Right lobe of liver (tissue), 4 donors: ENCODE measurements at regions not wholly inside any gene's neighbourhood (a gene's known extent, or its start where the extent isn't known, plus 50 kb on each side); places are given as distances from the start of the nearest gene placed in this dataset.

ENCODE experiments used
- POLR2A ChIP-seq: fragments of 450-650 bp; IDR thresholded peaks from one replicate; pipeline ENCODE4 v1.6.1; 2017; ENCODE audit warnings: antibody characterized with exemption, mild to moderate bottlenecking
- TF ChIP-seq, protein P1 (sequence below), 4 donors: fragments of 200-600 bp in 3 of 4; fragments of 450-650 bp in 1 of 4; IDR thresholded peaks; one replicate each; pipeline versions ENCODE4 v1.5.1 to v1.8.0; 2016 to 2022; ENCODE audit warnings: antibody characterized with exemption in 4 of 4, mild to moderate bottlenecking in 2 of 4
- donor health status: DM: no; HTN: no; CAD: no.
- donor health status: DM: no; HTN: no; CAD: no.
- donor health status: DM: no; HTN: yes; CAD: no.

DNA sequence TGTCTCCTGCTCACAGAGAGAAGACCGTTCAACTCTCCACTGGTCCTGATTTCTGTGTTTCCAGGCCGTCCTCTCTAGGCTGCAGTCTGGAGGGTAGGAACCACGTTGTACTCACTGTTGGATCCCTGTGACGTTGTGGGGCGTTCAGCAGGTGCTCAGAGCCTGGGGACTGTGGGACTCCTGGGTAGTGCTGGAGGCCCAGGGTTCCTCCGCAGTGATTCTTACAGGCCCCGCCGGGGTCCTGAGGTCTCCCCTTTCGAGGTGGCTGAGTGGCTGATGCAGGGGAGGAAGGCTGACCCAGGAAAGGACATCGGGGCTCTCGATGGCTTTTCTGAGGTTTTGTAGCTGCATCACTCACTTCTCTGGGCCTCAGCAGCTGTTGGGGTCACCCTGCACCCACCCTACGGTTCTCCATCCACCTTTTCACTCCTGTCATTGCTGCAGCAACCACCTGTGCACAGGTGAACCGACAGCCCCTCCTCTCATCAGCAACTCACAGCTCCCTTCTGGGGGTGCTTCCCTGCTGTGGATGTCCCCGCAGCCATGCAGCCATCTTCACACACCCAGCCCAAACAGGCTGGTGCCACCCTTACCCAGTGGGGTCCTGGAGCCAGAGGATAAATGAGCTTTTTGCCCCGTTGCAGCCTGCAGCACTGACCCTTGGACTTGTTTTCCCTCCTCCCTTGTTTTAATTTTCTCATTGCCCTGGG lies 169.6 kb upstream of the HDAC4 start:
- TF ChIP-seq, protein P1, sequence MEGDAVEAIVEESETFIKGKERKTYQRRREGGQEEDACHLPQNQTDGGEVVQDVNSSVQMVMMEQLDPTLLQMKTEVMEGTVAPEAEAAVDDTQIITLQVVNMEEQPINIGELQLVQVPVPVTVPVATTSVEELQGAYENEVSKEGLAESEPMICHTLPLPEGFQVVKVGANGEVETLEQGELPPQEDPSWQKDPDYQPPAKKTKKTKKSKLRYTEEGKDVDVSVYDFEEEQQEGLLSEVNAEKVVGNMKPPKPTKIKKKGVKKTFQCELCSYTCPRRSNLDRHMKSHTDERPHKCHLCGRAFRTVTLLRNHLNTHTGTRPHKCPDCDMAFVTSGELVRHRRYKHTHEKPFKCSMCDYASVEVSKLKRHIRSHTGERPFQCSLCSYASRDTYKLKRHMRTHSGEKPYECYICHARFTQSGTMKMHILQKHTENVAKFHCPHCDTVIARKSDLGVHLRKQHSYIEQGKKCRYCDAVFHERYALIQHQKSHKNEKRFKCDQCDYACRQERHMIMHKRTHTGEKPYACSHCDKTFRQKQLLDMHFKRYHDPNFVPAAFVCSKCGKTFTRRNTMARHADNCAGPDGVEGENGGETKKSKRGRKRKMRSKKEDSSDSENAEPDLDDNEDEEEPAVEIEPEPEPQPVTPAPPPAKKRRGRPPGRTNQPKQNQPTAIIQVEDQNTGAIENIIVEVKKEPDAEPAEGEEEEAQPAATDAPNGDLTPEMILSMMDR (IDR thresholded peaks at IDR 0.05) = no peak
- TF ChIP-seq POLR2A = no peak
